Loucy (cell line): ENCODE measurements at regions not wholly inside any gene's neighbourhood (a gene's known extent, or its start where the extent isn't known, plus 50 kb on each side); places are given as distances from the start of the nearest gene placed in this dataset.

Experiments used
- H2AFZ ChIP-seq: fragments of 200-600 bp; sonication (generic); 2 replicates; pipeline ENCODE4 v1.6.0; 2016; ENCODE audit warnings: antibody characterized with exemption, mild to moderate bottlenecking, low read length, moderate library complexity
- H3F3A ChIP-seq: fragments of 200-600 bp; 2 replicates; pipeline ENCODE4 v1.6.0; 2016; ENCODE audit warnings: antibody characterized with exemption, low read depth, mild to moderate bottlenecking
- H3K27me3 ChIP-seq: fragments of 200-600 bp; sonication (generic); 2 replicates; pipeline ENCODE4 v1.6.1; 2014; ENCODE audit warnings: low read length, mild to moderate bottlenecking; ENCODE audit not compliant: insufficient read depth, poor library complexity, severe bottlenecking
- H3K36me3 ChIP-seq: fragments of 200-600 bp; sonication (generic); 2 replicates; pipeline ENCODE4 v1.6.1; 2016; ENCODE audit warnings: low read length; ENCODE audit not compliant: insufficient read depth
- H3K4me1 ChIP-seq: fragments of 200-600 bp; sonication (generic); 2 replicates; pipeline ENCODE4 v1.5.1; 2014; ENCODE audit warnings: low read length, mild to moderate bottlenecking; ENCODE audit not compliant: insufficient read depth, poor library complexity, severe bottlenecking
- H3K4me2 ChIP-seq: fragments of 200-600 bp; sonication (generic); 2 replicates; pipeline ENCODE4 v1.6.0; 2014; ENCODE audit warnings: antibody characterized with exemption, low read length, low read depth, mild to moderate bottlenecking; ENCODE audit not compliant: poor library complexity, severe bottlenecking
- H3K4me3 ChIP-seq: fragments of 200-600 bp; sonication (generic); 2 replicates; pipeline ENCODE4 v1.5.1; 2014; ENCODE audit warnings: low read length, mild to moderate bottlenecking, mixed read lengths; ENCODE audit not compliant: poor library complexity, severe bottlenecking
- H3K79me2 ChIP-seq: fragments of 200-600 bp; sonication (generic); 2 replicates; pipeline ENCODE4 v1.6.1; 2014; ENCODE audit warnings: low read length; ENCODE audit not compliant: insufficient read depth
- H3K9ac ChIP-seq: fragments of 200-600 bp; sonication (generic); 2 replicates; pipeline ENCODE4 v1.6.0; 2014; ENCODE audit warnings: mild to moderate bottlenecking, low read depth, low read length, moderate library complexity; ENCODE audit not compliant: poor library complexity, severe bottlenecking
- H3K9me2 ChIP-seq: fragments of 200-600 bp; sonication (generic); replicated peaks from 2 replicates; pipeline ENCODE4 v1.6.1; 2016; ENCODE audit warnings: low read depth, low read length, mixed read lengths
- H3K9me3 ChIP-seq: fragments of 200-600 bp; sonication (generic); 2 replicates; pipeline ENCODE4 v1.6.1; 2014; ENCODE audit warnings: mild to moderate bottlenecking, antibody characterized with exemption, low read length, low read depth; ENCODE audit not compliant: insufficient read depth
- H4K20me1 ChIP-seq: fragments of 200-600 bp; sonication (generic); 2 replicates; pipeline ENCODE4 v1.6.0; 2014; ENCODE audit warnings: antibody characterized with exemption, low read length, mild to moderate bottlenecking; ENCODE audit not compliant: insufficient read depth, poor library complexity, severe bottlenecking
- EZH2phosphoT487 ChIP-seq: fragments of 200-600 bp; IDR thresholded peaks from 2 replicates; pipeline ENCODE4 v1.6.1; 2018; ENCODE audit warnings: antibody characterized with exemption, mild to moderate bottlenecking, moderate library complexity, borderline replicate concordance
- TF ChIP-seq, protein P1 (sequence below): fragments of 200-600 bp; sonication (generic); conservative IDR thresholded peaks from 2 replicates; pipeline ENCODE4 v1.5.1; 2014; ENCODE audit warnings: mild to moderate bottlenecking, antibody characterized with exemption, low read length

DNA sequence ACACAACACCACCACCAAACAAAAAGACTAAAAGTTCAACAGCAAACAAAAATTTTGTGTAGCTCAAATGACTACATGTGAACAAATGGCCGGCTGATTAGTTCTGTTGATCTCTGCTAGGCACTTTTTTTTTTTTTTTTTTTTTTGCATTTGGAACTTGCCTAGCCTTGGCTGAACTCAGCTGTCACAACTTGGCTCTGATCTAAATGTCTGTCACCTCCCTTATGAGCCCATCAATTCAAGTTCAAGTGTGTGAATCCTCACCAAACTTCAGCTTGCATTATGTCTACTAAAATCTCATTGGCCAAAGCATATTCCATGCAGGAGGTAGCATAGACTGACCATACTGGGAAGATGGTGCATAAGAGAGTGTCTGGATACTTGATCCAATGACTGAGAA lies 606.5 kb upstream of the ADGRL4 start:
- Histone ChIP-seq H2AFZ (no peak overlapping the region), H3K4me3 (no peak overlapping the region), H3K4me1 (no peaks in the 10 kb centered on the region), H3K9me3 (no peaks in the 10 kb centered on the region), H3K9me2 (no peaks in the 10 kb centered on the region), H3F3A (no peaks in the 10 kb centered on the region), H3K4me2 (no peak overlapping the region), H4K20me1 (no peaks in the 10 kb centered on the region), H3K36me3 (no peaks in the 10 kb centered on the region), H3K9ac (no peak overlapping the region), H3K27me3 (no peaks in the 10 kb centered on the region), H3K79me2 (no peaks in the 10 kb centered on the region)
- TF ChIP-seq, protein P1, sequence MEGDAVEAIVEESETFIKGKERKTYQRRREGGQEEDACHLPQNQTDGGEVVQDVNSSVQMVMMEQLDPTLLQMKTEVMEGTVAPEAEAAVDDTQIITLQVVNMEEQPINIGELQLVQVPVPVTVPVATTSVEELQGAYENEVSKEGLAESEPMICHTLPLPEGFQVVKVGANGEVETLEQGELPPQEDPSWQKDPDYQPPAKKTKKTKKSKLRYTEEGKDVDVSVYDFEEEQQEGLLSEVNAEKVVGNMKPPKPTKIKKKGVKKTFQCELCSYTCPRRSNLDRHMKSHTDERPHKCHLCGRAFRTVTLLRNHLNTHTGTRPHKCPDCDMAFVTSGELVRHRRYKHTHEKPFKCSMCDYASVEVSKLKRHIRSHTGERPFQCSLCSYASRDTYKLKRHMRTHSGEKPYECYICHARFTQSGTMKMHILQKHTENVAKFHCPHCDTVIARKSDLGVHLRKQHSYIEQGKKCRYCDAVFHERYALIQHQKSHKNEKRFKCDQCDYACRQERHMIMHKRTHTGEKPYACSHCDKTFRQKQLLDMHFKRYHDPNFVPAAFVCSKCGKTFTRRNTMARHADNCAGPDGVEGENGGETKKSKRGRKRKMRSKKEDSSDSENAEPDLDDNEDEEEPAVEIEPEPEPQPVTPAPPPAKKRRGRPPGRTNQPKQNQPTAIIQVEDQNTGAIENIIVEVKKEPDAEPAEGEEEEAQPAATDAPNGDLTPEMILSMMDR, result no peak
- TF ChIP-seq EZH2phosphoT487, result no peak

DNA sequence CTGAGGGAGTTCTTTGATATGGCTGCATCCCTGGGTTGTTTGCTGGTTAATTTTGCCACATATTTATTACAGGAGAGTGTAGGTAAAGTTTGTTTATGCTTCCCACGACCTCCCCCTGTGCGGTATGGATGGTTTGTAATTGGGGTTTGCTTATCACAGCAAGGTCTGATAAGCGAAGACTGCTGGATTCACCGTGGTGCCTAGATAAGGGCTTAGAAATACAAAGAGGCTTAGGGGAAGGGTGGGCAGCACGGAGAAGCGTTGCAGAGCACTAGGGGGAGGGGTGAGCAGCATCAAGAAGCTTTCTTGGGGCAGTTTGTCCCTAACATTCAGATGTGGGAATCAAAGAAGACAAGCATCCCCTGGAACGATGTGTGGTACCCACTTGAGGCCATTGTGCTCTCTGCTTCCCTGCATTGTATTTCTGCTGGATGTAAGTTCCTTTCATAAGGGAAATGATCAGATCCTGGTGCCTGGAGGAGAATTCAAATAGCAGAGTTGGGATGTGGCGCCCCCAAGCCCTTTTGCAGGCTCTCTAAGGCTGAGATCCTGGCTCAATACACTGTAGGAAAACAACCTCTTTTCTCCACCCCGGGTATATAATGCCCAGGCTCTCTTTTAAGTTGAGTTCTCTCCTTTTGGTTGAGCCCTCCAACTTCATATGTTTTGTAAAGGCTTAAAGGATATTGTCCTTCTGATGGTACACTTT lies 598.1 kb upstream of the ADGRL4 start:
- no peaks in the 10 kb centered on the region for H3K4me1 ChIP-seq
- no peaks in the 10 kb centered on the region for H4K20me1 ChIP-seq
- H3K36me3 ChIP-seq, result no peaks in the 10 kb centered on the region
- no peaks in the 10 kb centered on the region for H3K9me2 ChIP-seq
- TF ChIP-seq, protein P1, result no peak
- no peak for TF ChIP-seq EZH2phosphoT487
- no peak overlapping the region for H3K4me3 ChIP-seq
- H3K9me3 ChIP-seq, result no peaks in the 10 kb centered on the region
- no peaks in the 10 kb centered on the region for H3K27me3 ChIP-seq
- no peak overlapping the region for H2AFZ ChIP-seq
- H3K79me2 ChIP-seq, result no peaks in the 10 kb centered on the region
- H3K9ac ChIP-seq, result no peak overlapping the region
- no peaks in the 10 kb centered on the region for H3F3A ChIP-seq
- H3K4me2 ChIP-seq, result no peak overlapping the region

DNA sequence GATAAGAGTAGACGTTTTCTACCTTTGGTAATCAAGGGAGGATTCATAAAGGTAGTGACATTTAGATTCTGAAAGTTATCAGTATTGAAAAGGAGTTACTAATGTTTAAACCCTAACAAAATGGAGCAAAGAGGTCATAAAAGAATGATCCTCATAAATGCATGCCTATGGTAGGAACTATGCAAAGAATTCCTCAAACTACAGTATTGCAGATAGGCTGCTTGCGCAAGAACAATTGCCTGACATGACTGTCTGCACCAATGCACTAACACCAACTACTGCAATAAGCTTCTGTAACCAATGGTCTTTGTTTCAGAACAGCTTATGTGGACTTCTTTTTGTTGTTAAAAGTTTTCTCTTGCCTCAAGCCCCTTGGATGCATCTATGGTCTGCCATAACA lies 597.3 kb upstream of the ADGRL4 start:
- no peak overlapping the region for H3K4me2 ChIP-seq
- H3K36me3 ChIP-seq, result no peaks in the 10 kb centered on the region
- no peaks in the 10 kb centered on the region for H3K9me2 ChIP-seq
- no peaks in the 10 kb centered on the region for H3K4me1 ChIP-seq
- H3K9ac ChIP-seq, result no peak overlapping the region
- no peak overlapping the region for H2AFZ ChIP-seq
- H3K4me3 ChIP-seq, result no peak overlapping the region
- H3K9me3 ChIP-seq, result no peaks in the 10 kb centered on the region
- H3F3A ChIP-seq, result no peaks in the 10 kb centered on the region
- no peaks in the 10 kb centered on the region for H3K27me3 ChIP-seq
- TF ChIP-seq, protein P1, result no peak
- no peak for TF ChIP-seq EZH2phosphoT487
- no peaks in the 10 kb centered on the region for H4K20me1 ChIP-seq
- no peaks in the 10 kb centered on the region for H3K79me2 ChIP-seq
